K562 (cell line): ENCODE measurements at regions not wholly inside any gene's neighbourhood (a gene's known extent, or its start where the extent isn't known, plus 50 kb on each side); places are given as distances from the start of the nearest gene placed in this dataset.

Experiments
- EP300 ChIP-seq: IDR thresholded peaks from 2 replicates; pipeline ENCODE4 v1.6.1; 2012; ENCODE audit warnings: low read length, improper control_type of control experiment
- HDAC2 ChIP-seq: fragments of 450-650 bp; IDR thresholded peaks from 2 replicates; pipeline ENCODE4 v1.6.1; 2016; ENCODE audit warnings: mild to moderate bottlenecking
- MCM7 ChIP-seq, 2 experiments: fragments of 450-650 bp; IDR thresholded peaks; 2 replicates each; pipeline ENCODE4 v1.6.1; 2016 to 2018
- MEF2D ChIP-seq: conservative IDR thresholded peaks from 2 replicates; pipeline ENCODE4 v1.6.1; 2016; ENCODE audit warnings: low read depth, missing genetic modification characterization, missing compliant biosample characterization
- NUFIP1 ChIP-seq: fragments of 450-650 bp; IDR thresholded peaks from 2 replicates; pipeline ENCODE4 v1.6.1; 2018; ENCODE audit not compliant: partially characterized antibody
- PML ChIP-seq: IDR thresholded peaks from 2 replicates; pipeline ENCODE4 v1.6.1; 2012; ENCODE audit warnings: low read length, inconsistent platforms
- PTTG1 ChIP-seq: fragments of 450-650 bp; IDR thresholded peaks from 2 replicates; pipeline ENCODE4 v1.6.1; 2016; ENCODE audit warnings: low read depth, mild to moderate bottlenecking, missing genetic modification characterization, missing compliant biosample characterization
- SMAD4 ChIP-seq: fragments of 250-450 bp; sonication (Bioruptor Pico); conservative IDR thresholded peaks from 2 replicates; pipeline ENCODE4 v1.8.0; 2021; ENCODE audit warnings: inconsistent platforms, mild to moderate bottlenecking, moderate library complexity
- SPI1 ChIP-seq: IDR thresholded peaks from 2 replicates; pipeline ENCODE4 v1.6.1; 2011; ENCODE audit warnings: low read depth, low read length, control low read depth, borderline replicate concordance
- TRIM24 ChIP-seq, 2 experiments: fragments of 450-650 bp; IDR thresholded peaks; 2 replicates each; pipeline ENCODE4 v1.6.1; 2016
- ZBTB1 ChIP-seq: sonication (generic); formaldehyde crosslinking; IDR thresholded peaks from 2 replicates; pipeline ENCODE4 v1.8.1; 2023; ENCODE audit warnings: missing genetic modification reagents, low read depth, mild to moderate bottlenecking, borderline replicate concordance
- ZNF75A ChIP-seq: fragments of 450-650 bp; formaldehyde crosslinking; IDR thresholded peaks from 2 replicates; pipeline ENCODE4 v1.4.0; 2020; ENCODE audit warnings: mild to moderate bottlenecking
- TF ChIP-seq, protein P1 (sequence below), 3 experiments: fragments of 200-800 bp in 1 of 3; fragments of 250-450 bp in 1 of 3; fragments of 450-650 bp in 1 of 3; sonication (Bioruptor Pico) in 1 of 3; sonication (Bioruptor generic) in 1 of 3; formaldehyde crosslinking in 1 of 3; IDR thresholded peaks; 2 replicates each; pipeline versions ENCODE4 v1.6.1 to v1.8.0; 2016 to 2022; ENCODE audit warnings: mild to moderate bottlenecking in 2 of 3, missing genetic modification characterization in 2 of 3, missing compliant biosample characterization in 1 of 3, moderate library complexity in 1 of 3
- TF ChIP-seq, protein P2 (sequence below): fragments of 450-650 bp; formaldehyde crosslinking; IDR thresholded peaks from 2 replicates; pipeline ENCODE4 v1.4.0; 2022; ENCODE audit warnings: mild to moderate bottlenecking, moderate library complexity
- TF ChIP-seq, protein P3 (sequence below): fragments of 200-800 bp; sonication (Bioruptor generic); IDR thresholded peaks from 2 replicates; pipeline ENCODE4 v1.6.1; 2017; ENCODE audit warnings: missing genetic modification characterization, missing compliant biosample characterization
- TF ChIP-seq, protein P4 (sequence below): fragments of 250-450 bp; sonication (Bioruptor Pico); IDR thresholded peaks from 2 replicates; pipeline ENCODE4 v1.5.0; 2022; ENCODE audit warnings: mild to moderate bottlenecking

DNA sequence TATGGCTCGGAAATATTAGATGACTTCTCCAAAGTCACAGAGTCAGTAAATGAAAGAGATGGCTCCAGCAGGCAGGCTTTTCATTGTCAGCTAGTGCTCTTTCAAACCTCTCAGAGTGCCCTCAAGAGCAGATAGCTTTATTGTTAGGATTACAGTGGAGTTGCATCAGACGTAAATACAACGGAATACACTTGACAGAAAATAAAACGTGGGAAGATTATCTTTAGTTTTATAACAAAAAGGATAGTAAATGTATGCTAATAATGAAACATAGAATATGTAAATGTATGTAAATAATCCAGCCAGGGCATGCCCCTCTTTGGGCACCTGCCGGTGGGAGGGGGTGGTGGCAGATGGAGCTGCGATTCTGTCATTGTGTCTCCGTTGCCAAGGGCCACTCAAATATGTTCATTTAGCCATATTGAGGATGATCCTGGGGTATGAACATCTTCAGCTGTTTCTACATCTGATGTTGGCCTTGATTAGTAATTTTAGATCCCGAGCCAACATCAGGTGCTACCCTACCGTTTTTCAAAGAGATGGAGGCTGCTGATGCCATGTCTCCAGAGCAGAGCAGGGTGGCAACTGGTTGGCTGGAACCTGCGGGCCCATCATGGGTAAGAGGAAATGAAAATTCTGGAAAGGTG is 358.3 kb upstream of the SULF2 start (continued):
- TF ChIP-seq, protein P1, sequence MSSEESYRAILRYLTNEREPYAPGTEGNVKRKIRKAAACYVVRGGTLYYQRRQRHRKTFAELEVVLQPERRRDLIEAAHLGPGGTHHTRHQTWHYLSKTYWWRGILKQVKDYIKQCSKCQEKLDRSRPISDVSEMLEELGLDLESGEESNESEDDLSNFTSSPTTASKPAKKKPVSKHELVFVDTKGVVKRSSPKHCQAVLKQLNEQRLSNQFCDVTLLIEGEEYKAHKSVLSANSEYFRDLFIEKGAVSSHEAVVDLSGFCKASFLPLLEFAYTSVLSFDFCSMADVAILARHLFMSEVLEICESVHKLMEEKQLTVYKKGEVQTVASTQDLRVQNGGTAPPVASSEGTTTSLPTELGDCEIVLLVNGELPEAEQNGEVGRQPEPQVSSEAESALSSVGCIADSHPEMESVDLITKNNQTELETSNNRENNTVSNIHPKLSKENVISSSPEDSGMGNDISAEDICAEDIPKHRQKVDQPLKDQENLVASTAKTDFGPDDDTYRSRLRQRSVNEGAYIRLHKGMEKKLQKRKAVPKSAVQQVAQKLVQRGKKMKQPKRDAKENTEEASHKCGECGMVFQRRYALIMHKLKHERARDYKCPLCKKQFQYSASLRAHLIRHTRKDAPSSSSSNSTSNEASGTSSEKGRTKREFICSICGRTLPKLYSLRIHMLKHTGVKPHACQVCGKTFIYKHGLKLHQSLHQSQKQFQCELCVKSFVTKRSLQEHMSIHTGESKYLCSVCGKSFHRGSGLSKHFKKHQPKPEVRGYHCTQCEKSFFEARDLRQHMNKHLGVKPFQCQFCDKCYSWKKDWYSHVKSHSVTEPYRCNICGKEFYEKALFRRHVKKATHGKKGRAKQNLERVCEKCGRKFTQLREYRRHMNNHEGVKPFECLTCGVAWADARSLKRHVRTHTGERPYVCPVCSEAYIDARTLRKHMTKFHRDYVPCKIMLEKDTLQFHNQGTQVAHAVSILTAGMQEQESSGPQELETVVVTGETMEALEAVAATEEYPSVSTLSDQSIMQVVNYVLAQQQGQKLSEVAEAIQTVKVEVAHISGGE (CRISPR knock-in tag; IDR thresholded peaks at IDR 0.05), result 0 out of 6 replicates have a peak, but pooled peaks of 1 of the 3 experiments have one; percentile 26
- no peak for TF ChIP-seq SPI1
- no peak for TF ChIP-seq MCM7 (IDR thresholded peaks at IDR 0.05)
- TF ChIP-seq, protein P2, sequence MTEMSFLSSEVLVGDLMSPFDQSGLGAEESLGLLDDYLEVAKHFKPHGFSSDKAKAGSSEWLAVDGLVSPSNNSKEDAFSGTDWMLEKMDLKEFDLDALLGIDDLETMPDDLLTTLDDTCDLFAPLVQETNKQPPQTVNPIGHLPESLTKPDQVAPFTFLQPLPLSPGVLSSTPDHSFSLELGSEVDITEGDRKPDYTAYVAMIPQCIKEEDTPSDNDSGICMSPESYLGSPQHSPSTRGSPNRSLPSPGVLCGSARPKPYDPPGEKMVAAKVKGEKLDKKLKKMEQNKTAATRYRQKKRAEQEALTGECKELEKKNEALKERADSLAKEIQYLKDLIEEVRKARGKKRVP (CRISPR knock-in tag), result peak; percentile 91
- TF ChIP-seq, protein P3, sequence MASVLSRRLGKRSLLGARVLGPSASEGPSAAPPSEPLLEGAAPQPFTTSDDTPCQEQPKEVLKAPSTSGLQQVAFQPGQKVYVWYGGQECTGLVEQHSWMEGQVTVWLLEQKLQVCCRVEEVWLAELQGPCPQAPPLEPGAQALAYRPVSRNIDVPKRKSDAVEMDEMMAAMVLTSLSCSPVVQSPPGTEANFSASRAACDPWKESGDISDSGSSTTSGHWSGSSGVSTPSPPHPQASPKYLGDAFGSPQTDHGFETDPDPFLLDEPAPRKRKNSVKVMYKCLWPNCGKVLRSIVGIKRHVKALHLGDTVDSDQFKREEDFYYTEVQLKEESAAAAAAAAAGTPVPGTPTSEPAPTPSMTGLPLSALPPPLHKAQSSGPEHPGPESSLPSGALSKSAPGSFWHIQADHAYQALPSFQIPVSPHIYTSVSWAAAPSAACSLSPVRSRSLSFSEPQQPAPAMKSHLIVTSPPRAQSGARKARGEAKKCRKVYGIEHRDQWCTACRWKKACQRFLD (CRISPR knock-in tag), result peak; percentile 90
- peak; percentile 47; the same call in 1 of the 2 replicates for TF ChIP-seq ZNF75A (CRISPR knock-in tag)
- TF ChIP-seq, protein P4, sequence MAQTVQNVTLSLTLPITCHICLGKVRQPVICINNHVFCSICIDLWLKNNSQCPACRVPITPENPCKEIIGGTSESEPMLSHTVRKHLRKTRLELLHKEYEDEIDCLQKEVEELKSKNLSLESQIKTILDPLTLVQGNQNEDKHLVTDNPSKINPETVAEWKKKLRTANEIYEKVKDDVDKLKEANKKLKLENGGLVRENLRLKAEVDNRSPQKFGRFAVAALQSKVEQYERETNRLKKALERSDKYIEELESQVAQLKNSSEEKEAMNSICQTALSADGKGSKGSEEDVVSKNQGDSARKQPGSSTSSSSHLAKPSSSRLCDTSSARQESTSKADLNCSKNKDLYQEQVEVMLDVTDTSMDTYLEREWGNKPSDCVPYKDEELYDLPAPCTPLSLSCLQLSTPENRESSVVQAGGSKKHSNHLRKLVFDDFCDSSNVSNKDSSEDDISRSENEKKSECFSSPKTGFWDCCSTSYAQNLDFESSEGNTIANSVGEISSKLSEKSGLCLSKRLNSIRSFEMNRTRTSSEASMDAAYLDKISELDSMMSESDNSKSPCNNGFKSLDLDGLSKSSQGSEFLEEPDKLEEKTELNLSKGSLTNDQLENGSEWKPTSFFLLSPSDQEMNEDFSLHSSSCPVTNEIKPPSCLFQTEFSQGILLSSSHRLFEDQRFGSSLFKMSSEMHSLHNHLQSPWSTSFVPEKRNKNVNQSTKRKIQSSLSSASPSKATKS (CRISPR knock-in tag), result 0 out of 2 replicates have a peak, but pooled peaks have one; percentile 34
- peak; percentile 88 for TF ChIP-seq EP300
- TF ChIP-seq NUFIP1, result no peak
- TF ChIP-seq TRIM24 (IDR thresholded peaks at IDR 0.05), result peak in 1 of 2 experiments; percentile 86; a peak in 1 of 4 replicates
- 0 out of 2 replicates have a peak, but pooled peaks have one; percentile 32 for TF ChIP-seq PML
- TF ChIP-seq HDAC2, result no peak
- no peak for TF ChIP-seq ZBTB1 (CRISPR knock-in tag)
- 0 out of 2 replicates have a peak, but pooled peaks have one; percentile 31 for TF ChIP-seq MEF2D (tag)
- peak; percentile 34; the same call in 1 of the 2 replicates for TF ChIP-seq PTTG1
- peak; percentile 53 for TF ChIP-seq SMAD4 (CRISPR knock-in tag)
